ENCODE measurements at regions not wholly inside any gene's neighbourhood (a gene's known extent, or its start where the extent isn't known, plus 50 kb on each side); places are given as distances from the start of the nearest gene placed in this dataset.
"Not testable (repeated sequence)": the region's sequence is repeated elsewhere in the genome, so short reads cannot be mapped to it uniquely, and the experiment has no call there.

- no peaks in the 10 kb centered on the region for H3K27me3 ChIP-seq (ENCODE audit: control insufficient read depth, insufficient read depth, low read length)
- no peak for TF ChIP-seq CTCF (IDR thresholded peaks at IDR 0.05; ENCODE audit: insufficient read depth, low read length, poor library complexity, severe bottlenecking)
These were observed 90.1 kb upstream of the VLDLR start for GRCh38 chr9:2531481-2531880.

GRCh38 chr9:2536511-2536910 is 85.1 kb upstream of the VLDLR start:
- TF ChIP-seq CTCF (IDR thresholded peaks at IDR 0.05; ENCODE audit: insufficient read depth, low read length, poor library complexity, severe bottlenecking): no peak
- no peaks in the 10 kb centered on the region for H3K27me3 ChIP-seq (ENCODE audit: control insufficient read depth, insufficient read depth, low read length)
- DNase-seq (ENCODE audit: low read depth): no peak
- no peak overlapping the region for H3K4me3 ChIP-seq (ENCODE audit: low read depth, low read length)
- H3K36me3 ChIP-seq (ENCODE audit: control insufficient read depth, insufficient read depth, low read length): no peaks in the 10 kb centered on the region

More at GRCh38 chr9:2531481-2531880, 90.1 kb upstream of the VLDLR start:
- Histone ChIP-seq H3K4me3 (ENCODE audit: low read depth, low read length) (no peak overlapping the region), H3K36me3 (ENCODE audit: control insufficient read depth, insufficient read depth, low read length) (no peaks in the 10 kb centered on the region)
- DNase-seq (ENCODE audit: low read depth): no peak

GRCh38 chr9:2545881-2546490 is 75.6 kb upstream of the VLDLR start:
- no peak for DNase-seq (ENCODE audit: low read depth)
- Histone ChIP-seq H3K27me3 (ENCODE audit: control insufficient read depth, insufficient read depth, low read length) (no peaks in the 10 kb centered on the region), H3K36me3 (ENCODE audit: control insufficient read depth, insufficient read depth, low read length) (no peaks in the 10 kb centered on the region), H3K4me3 (ENCODE audit: low read depth, low read length) (no peak overlapping the region)
- no peak for TF ChIP-seq CTCF (IDR thresholded peaks at IDR 0.05; ENCODE audit: insufficient read depth, low read length, poor library complexity, severe bottlenecking)

- DNase-seq (ENCODE audit: low read depth); H3K4me3 ChIP-seq (ENCODE audit: low read depth, low read length); H3K27me3 ChIP-seq (ENCODE audit: control insufficient read depth, insufficient read depth, low read length); H3K36me3 ChIP-seq (ENCODE audit: control insufficient read depth, insufficient read depth, low read length): not testable (repeated sequence)
These were observed 65.5 kb upstream of the VLDLR start for GRCh38 chr9:2555899-2556600.

GRCh38 chr9:2557693-2558092 is 63.9 kb upstream of the VLDLR start:
- no peak for TF ChIP-seq CTCF (IDR thresholded peaks at IDR 0.05; ENCODE audit: insufficient read depth, low read length, poor library complexity, severe bottlenecking)
- Histone ChIP-seq H3K36me3 (ENCODE audit: control insufficient read depth, insufficient read depth, low read length) (no peaks in the 10 kb centered on the region), H3K27me3 (ENCODE audit: control insufficient read depth, insufficient read depth, low read length) (no peaks in the 10 kb centered on the region), H3K4me3 (ENCODE audit: low read depth, low read length) (no peak overlapping the region)
- DNase-seq (ENCODE audit: low read depth): no peak

GRCh38 chr9:2559192-2560152 is 62.1 kb upstream of the VLDLR start:
- TF ChIP-seq CTCF (IDR thresholded peaks at IDR 0.05; ENCODE audit: insufficient read depth, low read length, poor library complexity, severe bottlenecking): no peak
- H3K27me3 ChIP-seq (ENCODE audit: control insufficient read depth, insufficient read depth, low read length): no peaks in the 10 kb centered on the region
- H3K36me3 ChIP-seq (ENCODE audit: control insufficient read depth, insufficient read depth, low read length): no peaks in the 10 kb centered on the region
- DNase-seq (ENCODE audit: low read depth): peak; percentile 67
- no peak overlapping the region for H3K4me3 ChIP-seq (ENCODE audit: low read depth, low read length)
